ENCODE measurements at regions not wholly inside any gene's neighbourhood (a gene's known extent, or its start where the extent isn't known, plus 50 kb on each side); places are given as distances from the start of the nearest gene placed in this dataset.

- Mint-ChIP-seq H3K27ac (ENCODE audit: unreplicated experiment) (no peak overlapping the region), H3K27me3 (ENCODE audit: unreplicated experiment) (no peaks in the 10 kb centered on the region), H3K36me3 (ENCODE audit: unreplicated experiment) (no peaks in the 10 kb centered on the region), H3K4me3 (ENCODE audit: unreplicated experiment) (no peak overlapping the region), H3K9me3 (ENCODE audit: unreplicated experiment) (no peaks in the 10 kb centered on the region), H3K4me1 (ENCODE audit: low read depth, unreplicated experiment) (no peaks in the 10 kb centered on the region)
- TF ChIP-seq CTCF (IDR thresholded peaks at IDR 0.05; ENCODE audit: partially characterized antibody, unreplicated experiment), result no peak
- DNase-seq, result no peak
Observed at GRCh38 chr2:4693266-4693665, 989.9 kb downstream of the DCDC2C start.

GRCh38 chr2:4695281-4695861 is 992.0 kb downstream of the DCDC2C start:
- H3K9me3 Mint-ChIP-seq (ENCODE audit: unreplicated experiment), result no peaks in the 10 kb centered on the region

GRCh38 chr2:4715065-4715464 is 977.1 kb upstream of the SOX11 start:
- Mint-ChIP-seq H3K27me3 (ENCODE audit: unreplicated experiment) (no peaks in the 10 kb centered on the region), H3K27ac (ENCODE audit: unreplicated experiment) (no peak overlapping the region), H3K36me3 (ENCODE audit: unreplicated experiment) (peaks cover 23% of the 10 kb centered on the region), H3K4me1 (ENCODE audit: low read depth, unreplicated experiment) (no peaks in the 10 kb centered on the region), H3K4me3 (ENCODE audit: unreplicated experiment) (no peak overlapping the region), H3K9me3 (ENCODE audit: unreplicated experiment) (peaks cover 7% of the 10 kb centered on the region)
- DNase-seq, result no peak
- TF ChIP-seq CTCF (IDR thresholded peaks at IDR 0.05; ENCODE audit: partially characterized antibody, unreplicated experiment), result no peak

More at GRCh38 chr2:4695281-4695861, 992.0 kb downstream of the DCDC2C start:
- H3K4me3 Mint-ChIP-seq (ENCODE audit: unreplicated experiment), result no peak overlapping the region
- no peaks in the 10 kb centered on the region for H3K27me3 Mint-ChIP-seq (ENCODE audit: unreplicated experiment)
- DNase-seq, result no peak
- H3K27ac Mint-ChIP-seq (ENCODE audit: unreplicated experiment), result no peak overlapping the region
- H3K36me3 Mint-ChIP-seq (ENCODE audit: unreplicated experiment), result no peaks in the 10 kb centered on the region
- no peaks in the 10 kb centered on the region for H3K4me1 Mint-ChIP-seq (ENCODE audit: low read depth, unreplicated experiment)
- TF ChIP-seq CTCF (IDR thresholded peaks at IDR 0.05; ENCODE audit: partially characterized antibody, unreplicated experiment), result no peak

GRCh38 chr2:4718777-4719176 is 973.4 kb upstream of the SOX11 start:
- H3K27ac Mint-ChIP-seq (ENCODE audit: unreplicated experiment), result no peak overlapping the region
- DNase-seq, result no peak
- H3K36me3 Mint-ChIP-seq (ENCODE audit: unreplicated experiment), result peaks cover 23% of the 10 kb centered on the region
- no peak overlapping the region for H3K4me3 Mint-ChIP-seq (ENCODE audit: unreplicated experiment)
- TF ChIP-seq CTCF (IDR thresholded peaks at IDR 0.05; ENCODE audit: partially characterized antibody, unreplicated experiment), result no peak
- no peaks in the 10 kb centered on the region for H3K27me3 Mint-ChIP-seq (ENCODE audit: unreplicated experiment)
- H3K9me3 Mint-ChIP-seq (ENCODE audit: unreplicated experiment), result peaks cover 8% of the 10 kb centered on the region
- H3K4me1 Mint-ChIP-seq (ENCODE audit: low read depth, unreplicated experiment), result no peaks in the 10 kb centered on the region

- H3K4me1 Mint-ChIP-seq (ENCODE audit: low read depth, unreplicated experiment), result no peaks in the 10 kb centered on the region
- no peak for DNase-seq
- no peaks in the 10 kb centered on the region for H3K36me3 Mint-ChIP-seq (ENCODE audit: unreplicated experiment)
- no peak overlapping the region for H3K4me3 Mint-ChIP-seq (ENCODE audit: unreplicated experiment)
- peaks cover 3% of the 10 kb centered on the region for H3K27me3 Mint-ChIP-seq (ENCODE audit: unreplicated experiment)
- TF ChIP-seq CTCF (IDR thresholded peaks at IDR 0.05; ENCODE audit: partially characterized antibody, unreplicated experiment), result no peak
- no peak overlapping the region for H3K27ac Mint-ChIP-seq (ENCODE audit: unreplicated experiment)
- H3K9me3 Mint-ChIP-seq (ENCODE audit: unreplicated experiment), result peaks cover 2% of the 10 kb centered on the region
Observed at GRCh38 chr2:4725618-4726017, 966.6 kb upstream of the SOX11 start.
